ENCODE measurements at regions not wholly inside any gene's neighbourhood (a gene's known extent, or its start where the extent isn't known, plus 50 kb on each side); places are given as distances from the start of the nearest gene placed in this dataset.
"Not testable (repeated sequence)": the region's sequence is repeated elsewhere in the genome, so short reads cannot be mapped to it uniquely, and the experiment has no call there.

- not testable (repeated sequence) for TF ChIP-seq CTCF (IDR thresholded peaks at IDR 0.05; ENCODE audit: insufficient read depth, low read depth, low read length); EZH2 (IDR thresholded peaks at IDR 0.05; ENCODE audit: insufficient read depth, low read length)
Observed at GRCh38 chr9:71595762-71596161, 172.6 kb downstream of the CEMIP2 start.
